B cell (primary cell): ENCODE measurements at regions not wholly inside any gene's neighbourhood (a gene's known extent, or its start where the extent isn't known, plus 50 kb on each side); places are given as distances from the start of the nearest gene placed in this dataset.

ENCODE experiments used
- ATAC-seq: fragments of 200-7000 bp; cut with Tn5 transposase; one replicate; pipeline ENCODE4 v1.10.0; 2021; ENCODE audit warnings: low read depth, mild to moderate bottlenecking, moderate number of reproducible peaks, moderate library complexity
- CTCF ChIA-PET: fragments of 350-600 bp; sonication (Branson Sonifier 250); formaldehyde crosslinking; loops from one replicate; lab custom pipeline; 2021; ENCODE audit warnings: antibody characterized with exemption, inconsistent platforms; lab: Charles Lee
- POLR2A ChIA-PET: fragments of 350-600 bp; sonication (Branson Sonifier 250); formaldehyde crosslinking; loops from one replicate; lab custom pipeline; 2021; ENCODE audit warnings: antibody characterized with exemption; lab: Charles Lee
- DNase-seq: peaks from one replicate; pipeline ENCODE4 v3.0.0; 2013
- H2AFZ ChIP-seq: 2 replicates; pipeline ENCODE4 v1.6.1; 2012; ENCODE audit warnings: mild to moderate bottlenecking, low read depth, low read length; ENCODE audit not compliant: insufficient read depth, poor library complexity, severe bottlenecking
- H3K27ac ChIP-seq, 2 donors: 1 replicate in 1 of 2; 2 replicates in 1 of 2; pipeline ENCODE4 v1.5.1; 2012 to 2013; ENCODE audit warnings: low read length in 2 of 2, mild to moderate bottlenecking in 2 of 2, moderate library complexity in 1 of 2
- H3K27me3 ChIP-seq, 4 experiments: fragments of 200-600 bp in 1 of 4; sonication (generic) in 1 of 4; replicated peaks in 1 of 4; 1 replicate in 2 of 4; 2 replicates in 2 of 4; pipeline versions ENCODE4 v1.6.1 to v1.7.0; 2013 to 2016; ENCODE audit warnings: low read length in 3 of 4, mild to moderate bottlenecking in 2 of 4, mixed read lengths in 1 of 4, moderate library complexity in 1 of 4; ENCODE audit not compliant: insufficient read depth in 4 of 4, control insufficient read depth in 3 of 4; ENCODE audit errors: control extremely low read depth in 1 of 4
- H3K36me3 ChIP-seq, 2 experiments: replicated peaks in 1 of 2; 1 replicate in 1 of 2; 2 replicates in 1 of 2; pipeline versions ENCODE4 v1.6.1 to v1.7.1; 2013; ENCODE audit warnings: low read length in 1 of 2; ENCODE audit not compliant: insufficient read depth in 2 of 2, control insufficient read depth in 1 of 2; ENCODE audit errors: control extremely low read depth in 1 of 2, extremely low read depth in 1 of 2
- H3K4me1 ChIP-seq, 2 donors: fragments of 200-600 bp in 1 of 2; sonication (generic) in 1 of 2; 1 replicate in 1 of 2; 2 replicates in 1 of 2; pipeline versions ENCODE4 v1.5.1 to v1.6.1; 2013 to 2017; ENCODE audit warnings: low read length in 2 of 2; ENCODE audit not compliant: control insufficient read depth in 2 of 2, insufficient read depth in 2 of 2
- H3K4me2 ChIP-seq: replicated peaks from 2 replicates; pipeline ENCODE3; 2012; ENCODE audit warnings: mild to moderate bottlenecking, low read depth, low read length; ENCODE audit not compliant: poor library complexity, severe bottlenecking
- H3K4me3 ChIP-seq, 5 experiments: fragments of 200-600 bp in 1 of 5; sonication (generic) in 1 of 5; 1 replicate in 3 of 5; 2 replicates in 2 of 5; pipeline versions ENCODE4 v1.5.1 to v1.7.0; 2011 to 2016; ENCODE audit warnings: low read length in 4 of 5, mild to moderate bottlenecking in 4 of 5, low read depth in 2 of 5, control low read depth in 1 of 5, moderate library complexity in 1 of 5; ENCODE audit not compliant: insufficient read depth in 1 of 5; ENCODE audit errors: control extremely low read depth in 1 of 5, extremely low read depth in 1 of 5
- H3K79me2 ChIP-seq: fragments of 200-600 bp; sonication (generic); one replicate; pipeline ENCODE4 v1.6.0; 2016; ENCODE audit warnings: low read length; ENCODE audit not compliant: control insufficient read depth, insufficient read depth
- H3K9ac ChIP-seq: fragments of 200-600 bp; sonication (generic); 2 replicates; pipeline ENCODE4 v1.6.1; 2017; ENCODE audit warnings: mild to moderate bottlenecking, low read length, moderate library complexity
- H3K9me3 ChIP-seq, 3 donors: one replicate each; pipeline versions ENCODE4 v1.6.1 to v1.7.1; 2013; ENCODE audit warnings: low read length in 2 of 3; ENCODE audit not compliant: control insufficient read depth in 2 of 3, insufficient read depth in 1 of 3; ENCODE audit errors: control extremely low read depth in 1 of 3
- H4K20me1 ChIP-seq: 2 replicates; pipeline ENCODE4 v1.6.0; 2012; ENCODE audit warnings: mild to moderate bottlenecking, low read length; ENCODE audit not compliant: insufficient read depth, control insufficient read depth, poor library complexity, severe bottlenecking
- H3K27ac Mint-ChIP-seq: one replicate; pipeline ENCODE4 v1.8.0; 2021; ENCODE audit warnings: mixed read lengths
- H3K27me3 Mint-ChIP-seq: one replicate; pipeline ENCODE4 v1.8.0; 2021; ENCODE audit warnings: mixed read lengths
- H3K4me1 Mint-ChIP-seq: one replicate; pipeline ENCODE4 v1.8.0; 2021; ENCODE audit warnings: mixed read lengths
- H3K4me3 Mint-ChIP-seq: one replicate; pipeline ENCODE4 v1.8.0; 2021; ENCODE audit warnings: mixed read lengths
- H3K9me3 Mint-ChIP-seq: one replicate; pipeline ENCODE4 v1.8.0; 2022; ENCODE audit warnings: mixed read lengths; ENCODE audit not compliant: insufficient read depth
- EZH2 ChIP-seq: IDR thresholded peaks from 2 replicates; pipeline ENCODE4 v1.6.1; 2012; ENCODE audit warnings: borderline replicate concordance, low read depth, mild to moderate bottlenecking, moderate library complexity, low read length; ENCODE audit not compliant: insufficient read depth, poor library complexity, severe bottlenecking
- WGBS: methylation state at CpG from one replicate; pipeline ENCODE4 v1.1.5; 2013; ENCODE audit warnings: missing lambda C conversion rate; ENCODE audit not compliant: insufficient coverage; 5-methylcytosine and 5-hydroxymethylcytosine counted together
- intact Hi-C: fragments of 100-400 bp; cut with micrococcal nuclease; formaldehyde crosslinking; loops from one replicate; pipeline ENCODE4 v1.10.0; 2022
- TF ChIP-seq, protein P1 (sequence below): fragments of 200-600 bp; IDR thresholded peaks from one replicate; pipeline ENCODE4 v1.8.0; 2022; ENCODE audit warnings: antibody characterized with exemption, mild to moderate bottlenecking

DNA sequence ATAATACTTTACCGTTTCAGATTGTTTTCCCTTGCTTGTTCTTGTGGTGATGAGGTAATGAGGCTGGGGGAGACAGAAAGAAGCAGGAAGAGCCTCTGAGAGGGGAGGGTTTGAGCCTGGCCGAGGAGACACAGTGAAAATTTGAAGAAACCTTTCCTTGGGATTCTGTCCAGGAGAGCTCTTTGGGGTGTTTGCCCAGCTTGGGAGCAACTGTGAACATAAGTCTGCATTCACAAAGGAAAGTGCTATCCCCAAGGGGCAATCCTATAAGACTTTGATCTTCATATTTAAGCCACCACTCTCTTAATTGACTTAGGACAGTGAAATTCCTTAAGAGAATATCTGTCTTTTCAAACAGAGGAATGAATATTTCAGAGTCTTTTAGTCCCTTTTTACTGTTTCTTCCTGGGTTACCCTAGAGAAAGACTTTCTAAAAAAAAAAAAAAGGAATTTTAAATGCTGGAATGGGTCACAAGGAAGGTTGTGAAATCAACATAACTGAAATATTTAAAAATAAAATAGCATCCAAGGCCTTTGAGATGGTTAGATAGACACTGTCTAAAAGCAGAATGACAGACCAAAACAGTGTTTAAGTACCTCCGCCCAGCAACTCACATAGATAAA is 52.5 kb upstream of the STAM2 start:
- Histone ChIP-seq H3K27me3 (no peaks in the 10 kb centered on the region), H3K27ac (no peak overlapping the region), H2AFZ (no peak overlapping the region), H3K79me2 (no peaks in the 10 kb centered on the region), H3K9ac (no peak overlapping the region), H3K4me3 (no peak overlapping the region), H3K36me3 (no peaks in the 10 kb centered on the region), H3K4me2 (no peak overlapping the region), H3K9me3 (no peaks in the 10 kb centered on the region), H4K20me1 (no peaks in the 10 kb centered on the region), H3K4me1 (no peaks in the 10 kb centered on the region)
- no CpG with 5 or more reads among the region's 3 CpGs for WGBS
- Mint-ChIP-seq H3K27me3 (peaks cover 7% of the 10 kb centered on the region), H3K27ac (no peak overlapping the region), H3K9me3 (no peaks in the 10 kb centered on the region), H3K4me1 (no peaks in the 10 kb centered on the region), H3K4me3 (no peak overlapping the region)
- intact Hi-C loops, result no loop called here
- DNase-seq, result no peak
- TF ChIP-seq EZH2, result no peak
- TF ChIP-seq, protein P1, sequence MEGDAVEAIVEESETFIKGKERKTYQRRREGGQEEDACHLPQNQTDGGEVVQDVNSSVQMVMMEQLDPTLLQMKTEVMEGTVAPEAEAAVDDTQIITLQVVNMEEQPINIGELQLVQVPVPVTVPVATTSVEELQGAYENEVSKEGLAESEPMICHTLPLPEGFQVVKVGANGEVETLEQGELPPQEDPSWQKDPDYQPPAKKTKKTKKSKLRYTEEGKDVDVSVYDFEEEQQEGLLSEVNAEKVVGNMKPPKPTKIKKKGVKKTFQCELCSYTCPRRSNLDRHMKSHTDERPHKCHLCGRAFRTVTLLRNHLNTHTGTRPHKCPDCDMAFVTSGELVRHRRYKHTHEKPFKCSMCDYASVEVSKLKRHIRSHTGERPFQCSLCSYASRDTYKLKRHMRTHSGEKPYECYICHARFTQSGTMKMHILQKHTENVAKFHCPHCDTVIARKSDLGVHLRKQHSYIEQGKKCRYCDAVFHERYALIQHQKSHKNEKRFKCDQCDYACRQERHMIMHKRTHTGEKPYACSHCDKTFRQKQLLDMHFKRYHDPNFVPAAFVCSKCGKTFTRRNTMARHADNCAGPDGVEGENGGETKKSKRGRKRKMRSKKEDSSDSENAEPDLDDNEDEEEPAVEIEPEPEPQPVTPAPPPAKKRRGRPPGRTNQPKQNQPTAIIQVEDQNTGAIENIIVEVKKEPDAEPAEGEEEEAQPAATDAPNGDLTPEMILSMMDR, result no peak
- CTCF ChIA-PET, result no interaction called here
- ATAC-seq, result no peak
- POLR2A ChIA-PET, result no interaction called here

DNA sequence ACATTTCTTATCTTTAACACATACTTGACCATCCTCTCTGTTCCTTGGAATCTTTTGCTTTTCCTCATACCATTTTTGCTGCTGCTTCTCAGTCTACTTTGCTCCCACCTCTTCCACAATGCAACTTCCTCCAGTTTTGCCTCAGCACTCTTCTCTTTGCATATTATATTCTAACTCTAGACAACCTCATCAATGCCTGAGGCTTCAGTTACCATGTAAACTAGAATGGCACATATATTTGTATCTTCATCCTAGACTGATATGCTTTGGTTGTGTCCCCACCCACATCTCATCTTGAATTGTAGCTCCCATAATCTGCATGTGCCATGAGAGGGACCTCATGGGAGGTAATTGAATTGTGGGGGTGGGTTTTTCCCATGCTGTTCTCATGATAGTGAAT is 55.9 kb upstream of the STAM2 start:
- ATAC-seq (no peak), DNase-seq (no peak)
- Mint-ChIP-seq H3K4me3 (no peak overlapping the region), H3K4me1 (no peaks in the 10 kb centered on the region), H3K27ac (no peak overlapping the region), H3K27me3 (no peaks in the 10 kb centered on the region), H3K9me3 (no peaks in the 10 kb centered on the region)
- H3K27me3 ChIP-seq, result no peaks in the 10 kb centered on the region
- CTCF ChIA-PET, result no interaction called here
- H3K9me3 ChIP-seq, result no peaks in the 10 kb centered on the region
- no peak overlapping the region for H3K4me2 ChIP-seq
- no peak overlapping the region for H3K9ac ChIP-seq
- no peaks in the 10 kb centered on the region for H3K36me3 ChIP-seq
- H3K4me3 ChIP-seq, result no peak overlapping the region
- H3K79me2 ChIP-seq, result no peaks in the 10 kb centered on the region
- no peaks in the 10 kb centered on the region for H3K4me1 ChIP-seq
- no peak overlapping the region for H2AFZ ChIP-seq
- H3K27ac ChIP-seq, result no peak overlapping the region
- H4K20me1 ChIP-seq, result no peaks in the 10 kb centered on the region
- POLR2A ChIA-PET, result no interaction called here
- TF ChIP-seq EZH2, result no peak
- TF ChIP-seq, protein P1, result no peak
- intact Hi-C loops, result no loop called here
